HCT116 (cell line): ENCODE measurements at regions not wholly inside any gene's neighbourhood (a gene's known extent, or its start where the extent isn't known, plus 50 kb on each side); places are given as distances from the start of the nearest gene placed in this dataset.

Experiments used
- CBX3 ChIP-seq: IDR thresholded peaks from 2 replicates; pipeline ENCODE4 v1.6.1; 2012; ENCODE audit warnings: low read depth
- CEBPB ChIP-seq: IDR thresholded peaks from 2 replicates; pipeline ENCODE4 v1.6.1; 2012; ENCODE audit warnings: low read depth
- EZH2 ChIP-seq: fragments of 200-600 bp; sonication (generic); IDR thresholded peaks from 2 replicates; pipeline ENCODE4 v1.6.1; 2017; ENCODE audit warnings: antibody characterized with exemption, mixed run types
- EZH2phosphoT487 ChIP-seq: fragments of 200-600 bp; IDR thresholded peaks from 2 replicates; pipeline ENCODE4 v1.6.1; 2018; ENCODE audit warnings: antibody characterized with exemption, borderline replicate concordance
- POLR2AphosphoS5 ChIP-seq: IDR thresholded peaks from 2 replicates; pipeline ENCODE4 v1.6.1; 2011; ENCODE audit warnings: mild to moderate bottlenecking, low read depth, low read length, moderate library complexity
- SIN3A ChIP-seq: IDR thresholded peaks from 2 replicates; pipeline ENCODE4 v1.6.1; 2012; ENCODE audit warnings: low read depth
- YY1 ChIP-seq: IDR thresholded peaks from 2 replicates; pipeline ENCODE4 v1.6.1; 2011; ENCODE audit warnings: low read length, low read depth, moderate library complexity, mild to moderate bottlenecking; ENCODE audit not compliant: insufficient replicate concordance; ENCODE audit errors: extremely low read depth
- ZFX ChIP-seq: fragments of 450-650 bp; IDR thresholded peaks from 2 replicates; pipeline ENCODE4 v1.6.1; 2017
- ZNF274 ChIP-seq: fragments of 200-500 bp; sonication (Bioruptor generic); IDR thresholded peaks from 2 replicates; pipeline ENCODE4 v1.6.1; 2014; ENCODE audit warnings: mild to moderate bottlenecking, low read depth, low read length, inconsistent platforms
- TF ChIP-seq, protein P1 (sequence below), 3 experiments: fragments of 200-600 bp in 1 of 3; sonication (generic) in 1 of 3; IDR thresholded peaks in 2 of 3; conservative IDR thresholded peaks in 1 of 3; 2 replicates each; pipeline ENCODE4 v1.5.1; 2012 to 2017; ENCODE audit warnings: low read depth in 2 of 3, low read length in 2 of 3, antibody characterized with exemption in 1 of 3, borderline replicate concordance in 1 of 3, control low read depth in 1 of 3, mild to moderate bottlenecking in 1 of 3, mixed read lengths in 1 of 3, mixed run types in 1 of 3, moderate library complexity in 1 of 3; ENCODE audit not compliant: insufficient read depth in 1 of 3

- TF ChIP-seq, protein P1, sequence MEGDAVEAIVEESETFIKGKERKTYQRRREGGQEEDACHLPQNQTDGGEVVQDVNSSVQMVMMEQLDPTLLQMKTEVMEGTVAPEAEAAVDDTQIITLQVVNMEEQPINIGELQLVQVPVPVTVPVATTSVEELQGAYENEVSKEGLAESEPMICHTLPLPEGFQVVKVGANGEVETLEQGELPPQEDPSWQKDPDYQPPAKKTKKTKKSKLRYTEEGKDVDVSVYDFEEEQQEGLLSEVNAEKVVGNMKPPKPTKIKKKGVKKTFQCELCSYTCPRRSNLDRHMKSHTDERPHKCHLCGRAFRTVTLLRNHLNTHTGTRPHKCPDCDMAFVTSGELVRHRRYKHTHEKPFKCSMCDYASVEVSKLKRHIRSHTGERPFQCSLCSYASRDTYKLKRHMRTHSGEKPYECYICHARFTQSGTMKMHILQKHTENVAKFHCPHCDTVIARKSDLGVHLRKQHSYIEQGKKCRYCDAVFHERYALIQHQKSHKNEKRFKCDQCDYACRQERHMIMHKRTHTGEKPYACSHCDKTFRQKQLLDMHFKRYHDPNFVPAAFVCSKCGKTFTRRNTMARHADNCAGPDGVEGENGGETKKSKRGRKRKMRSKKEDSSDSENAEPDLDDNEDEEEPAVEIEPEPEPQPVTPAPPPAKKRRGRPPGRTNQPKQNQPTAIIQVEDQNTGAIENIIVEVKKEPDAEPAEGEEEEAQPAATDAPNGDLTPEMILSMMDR (IDR thresholded peaks at IDR 0.05 in 2 of 3, conservative IDR thresholded peaks at IDR 0.05 in 1 of 3; ENCODE audit: borderline replicate concordance in 1 of 3, insufficient read depth in 1 of 3, low read depth in 2 of 3, low read length in 2 of 3): no peak
- TF ChIP-seq SIN3A: no peak
- no peak for TF ChIP-seq EZH2
- TF ChIP-seq YY1: no peak
- TF ChIP-seq ZFX: no peak
- no peak for TF ChIP-seq POLR2AphosphoS5
- no peak for TF ChIP-seq CEBPB
- no peak for TF ChIP-seq ZNF274
- TF ChIP-seq CBX3: no peak
- no peak for TF ChIP-seq EZH2phosphoT487
Measured at GRCh38 chr2:120646994-120647393, 88.7 kb upstream of the GLI2 start.
